ENCODE measurements at regions not wholly inside any gene's neighbourhood (a gene's known extent, or its start where the extent isn't known, plus 50 kb on each side); places are given as distances from the start of the nearest gene placed in this dataset.

GRCh38 chr13:63396746-63397145 is 1981.1 kb upstream of the PCDH20 start:
- H3K36me3 ChIP-seq (replicated peaks; ENCODE audit: low read depth, low read length): no peaks in the 10 kb centered on the region
- H3K9me3 ChIP-seq (ENCODE audit: insufficient read depth, low read length): no peaks in the 10 kb centered on the region
- H3K79me2 ChIP-seq (ENCODE audit: low read length): no peaks in the 10 kb centered on the region
- no peaks in the 10 kb centered on the region for H3K4me1 ChIP-seq (ENCODE audit: low read length)
- TF ChIP-seq EZH2phosphoT487 (IDR thresholded peaks at IDR 0.05; ENCODE audit: low read depth) (no peak), CTCF (IDR thresholded peaks at IDR 0.05; ENCODE audit: low read depth, low read length) (no peak)
- no peak overlapping the region for H3K4me2 ChIP-seq (ENCODE audit: low read length)
- H3K9ac ChIP-seq (ENCODE audit: low read length): no peak overlapping the region
- no peaks in the 10 kb centered on the region for H4K20me1 ChIP-seq (ENCODE audit: insufficient read depth, low read length)
- no peak overlapping the region for H3K4me3 ChIP-seq (ENCODE audit: low read length)
- no peaks in the 10 kb centered on the region for H3K27me3 ChIP-seq (ENCODE audit: low read depth, low read length)
- no peak overlapping the region for H2AFZ ChIP-seq (ENCODE audit: low read depth, low read length)
- no peak overlapping the region for H3K27ac ChIP-seq (ENCODE audit: low read length)

- no peak overlapping the region for H3K4me2 ChIP-seq (ENCODE audit: low read length)
- H3K36me3 ChIP-seq (replicated peaks; ENCODE audit: low read depth, low read length): no peaks in the 10 kb centered on the region
- TF ChIP-seq EZH2phosphoT487 (IDR thresholded peaks at IDR 0.05; ENCODE audit: low read depth) (no peak), CTCF (IDR thresholded peaks at IDR 0.05; ENCODE audit: low read depth, low read length) (no peak)
- no peaks in the 10 kb centered on the region for H3K4me1 ChIP-seq (ENCODE audit: low read length)
- no peaks in the 10 kb centered on the region for H3K9me3 ChIP-seq (ENCODE audit: insufficient read depth, low read length)
- no peak overlapping the region for H3K9ac ChIP-seq (ENCODE audit: low read length)
- H3K27me3 ChIP-seq (ENCODE audit: low read depth, low read length): no peaks in the 10 kb centered on the region
- no peaks in the 10 kb centered on the region for H3K79me2 ChIP-seq (ENCODE audit: low read length)
- no peak overlapping the region for H2AFZ ChIP-seq (ENCODE audit: low read depth, low read length)
- no peak overlapping the region for H3K4me3 ChIP-seq (ENCODE audit: low read length)
- no peaks in the 10 kb centered on the region for H4K20me1 ChIP-seq (ENCODE audit: insufficient read depth, low read length)
- H3K27ac ChIP-seq (ENCODE audit: low read length): no peak overlapping the region
Measured at GRCh38 chr13:63393112-63393511, 1977.5 kb upstream of the PCDH20 start.

GRCh38 chr13:63389756-63390155 is 1974.1 kb upstream of the PCDH20 start:
- Histone ChIP-seq H3K9ac (ENCODE audit: low read length) (no peak overlapping the region), H3K9me3 (ENCODE audit: insufficient read depth, low read length) (no peaks in the 10 kb centered on the region), H3K4me1 (ENCODE audit: low read length) (no peaks in the 10 kb centered on the region), H4K20me1 (ENCODE audit: insufficient read depth, low read length) (no peaks in the 10 kb centered on the region), H3K79me2 (ENCODE audit: low read length) (no peaks in the 10 kb centered on the region), H2AFZ (ENCODE audit: low read depth, low read length) (no peak overlapping the region), H3K4me3 (ENCODE audit: low read length) (no peak overlapping the region), H3K4me2 (ENCODE audit: low read length) (no peak overlapping the region), H3K27ac (ENCODE audit: low read length) (no peak overlapping the region), H3K36me3 (replicated peaks; ENCODE audit: low read depth, low read length) (no peaks in the 10 kb centered on the region), H3K27me3 (ENCODE audit: low read depth, low read length) (no peaks in the 10 kb centered on the region)
- TF ChIP-seq EZH2phosphoT487 (IDR thresholded peaks at IDR 0.05; ENCODE audit: low read depth): no peak
- no peak for TF ChIP-seq CTCF (IDR thresholded peaks at IDR 0.05; ENCODE audit: low read depth, low read length)

- Histone ChIP-seq H3K79me2 (ENCODE audit: low read length) (no peaks in the 10 kb centered on the region), H3K27ac (ENCODE audit: low read length) (no peak overlapping the region; the same call in 1 of the 2 replicates), H3K9me3 (ENCODE audit: insufficient read depth, low read length) (no peaks in the 10 kb centered on the region), H3K4me3 (ENCODE audit: low read length) (no peak overlapping the region), H4K20me1 (ENCODE audit: insufficient read depth, low read length) (no peaks in the 10 kb centered on the region), H3K4me2 (ENCODE audit: low read length) (peak overlapping the region; percentile 0; the same call in 1 of the 2 replicates), H3K36me3 (replicated peaks; ENCODE audit: low read depth, low read length) (no peaks in the 10 kb centered on the region), H2AFZ (ENCODE audit: low read depth, low read length) (no peak overlapping the region), H3K4me1 (ENCODE audit: low read length) (peaks cover 10% of the 10 kb centered on the region), H3K27me3 (ENCODE audit: low read depth, low read length) (no peaks in the 10 kb centered on the region), H3K9ac (ENCODE audit: low read length) (no peak overlapping the region)
- TF ChIP-seq CTCF (IDR thresholded peaks at IDR 0.05; ENCODE audit: low read depth, low read length) (no peak), EZH2phosphoT487 (IDR thresholded peaks at IDR 0.05; ENCODE audit: low read depth) (no peak)
Measured at GRCh38 chr13:63381078-63381859, 1965.6 kb upstream of the PCDH20 start.
